H1 (cell line): ENCODE measurements at regions not wholly inside any gene's neighbourhood (a gene's known extent, or its start where the extent isn't known, plus 50 kb on each side); places are given as distances from the start of the nearest gene placed in this dataset.

Source experiments
- CTCF ChIA-PET: fragments of 300-600 bp; sonication (Branson Sonifier 250); formaldehyde crosslinking; loops from one replicate; lab custom pipeline; 2021; ENCODE audit not compliant: partially characterized antibody; lab: Charles Lee
- POLR2A ChIA-PET: fragments of 300-600 bp; sonication (Branson Sonifier 250); formaldehyde crosslinking; loops from one replicate; lab custom pipeline; 2021; ENCODE audit warnings: inconsistent platforms; ENCODE audit not compliant: partially characterized antibody; lab: Charles Lee
- DNase-seq, 2 experiments: peaks; one replicate each; pipeline versions ENCODE4 v3.0.0 to v3.0.0-alpha.2; 2010 to 2022; ENCODE audit warnings: low spot score in 2 of 2, low read depth in 1 of 2, mixed read lengths in 1 of 2
- FAIRE-seq: peaks from 2 replicates; lab custom pipeline; 2011; peaks lifted over from hg19 to GRCh38; lab: Jason Lieb, UNC
- H2AFZ ChIP-seq: 2 replicates; pipeline ENCODE4 v1.8.1; 2012; ENCODE audit warnings: low read length, inconsistent platforms
- H2AK5ac ChIP-seq: 2 replicates; pipeline ENCODE4 v1.6.1; 2013; ENCODE audit warnings: low read depth, low read length
- H2BK120ac ChIP-seq: replicated peaks from 2 replicates; pipeline ENCODE3; 2013; ENCODE audit warnings: low read depth, low read length, inconsistent platforms
- H2BK12ac ChIP-seq: 2 replicates; pipeline ENCODE4 v1.6.1; 2013; ENCODE audit warnings: low read depth, low read length
- H2BK15ac ChIP-seq: 2 replicates; pipeline ENCODE4 v1.6.1; 2013; ENCODE audit warnings: low read length
- H2BK20ac ChIP-seq: 2 replicates; pipeline ENCODE4 v1.6.1; 2013; ENCODE audit warnings: low read length
- H2BK5ac ChIP-seq: 2 replicates; pipeline ENCODE4 v1.6.1; 2013; ENCODE audit warnings: low read depth, low read length
- H3K14ac ChIP-seq: 2 replicates; pipeline ENCODE4 v1.6.1; 2013; ENCODE audit warnings: inconsistent platforms; ENCODE audit not compliant: insufficient read length
- H3K18ac ChIP-seq: 2 replicates; pipeline ENCODE4 v1.6.1; 2013; ENCODE audit warnings: low read length; ENCODE audit errors: extremely low read depth
- H3K23ac ChIP-seq: 2 replicates; pipeline ENCODE4 v1.6.1; 2013; ENCODE audit warnings: inconsistent platforms; ENCODE audit not compliant: insufficient read length
- H3K23me2 ChIP-seq: 2 replicates; pipeline ENCODE4 v1.6.1; 2013; ENCODE audit warnings: low read depth, low read length
- H3K27ac ChIP-seq: 2 replicates; pipeline ENCODE4 v1.6.1; 2011; ENCODE audit warnings: low read depth, low read length, inconsistent platforms
- H3K27me3 ChIP-seq, 4 experiments: replicated peaks in 1 of 4; 1 replicate in 1 of 4; 2 replicates in 3 of 4; pipeline versions ENCODE4 v1.6.1 to v1.8.1; 2011 to 2013; ENCODE audit warnings: low read length in 3 of 4, mild to moderate bottlenecking in 3 of 4, inconsistent platforms in 2 of 4, mixed read lengths in 2 of 4, moderate library complexity in 1 of 4; ENCODE audit not compliant: control insufficient read depth in 3 of 4, insufficient read depth in 3 of 4; ENCODE audit errors: extremely low read depth in 1 of 4
- H3K36me3 ChIP-seq, 4 experiments: 2 replicates each; pipeline versions ENCODE4 v1.6.1 to v1.8.1; 2011 to 2013; ENCODE audit warnings: mild to moderate bottlenecking in 4 of 4, low read length in 3 of 4, moderate library complexity in 2 of 4, control low read depth in 1 of 4, inconsistent platforms in 1 of 4; ENCODE audit not compliant: insufficient read depth in 4 of 4, control insufficient read depth in 2 of 4
- H3K4ac ChIP-seq: replicated peaks from 2 replicates; pipeline ENCODE3; 2013; ENCODE audit warnings: low read length, low read depth, mixed read lengths, inconsistent platforms; ENCODE audit not compliant: insufficient read length
- H3K4me1 ChIP-seq, 4 experiments: replicated peaks in 1 of 4; 1 replicate in 1 of 4; 2 replicates in 3 of 4; pipeline versions ENCODE4 v1.6.1 to v1.8.1; 2011 to 2013; ENCODE audit warnings: low read length in 3 of 4, inconsistent platforms in 2 of 4, mixed read lengths in 1 of 4; ENCODE audit not compliant: insufficient read depth in 4 of 4, control insufficient read depth in 3 of 4
- H3K4me2 ChIP-seq, 2 experiments: 2 replicates each; pipeline versions ENCODE4 v1.6.1 to v1.8.1; 2011 to 2013; ENCODE audit warnings: low read depth in 2 of 2, low read length in 2 of 2, control low read depth in 1 of 2, inconsistent platforms in 1 of 2, mild to moderate bottlenecking in 1 of 2; ENCODE audit not compliant: insufficient read depth in 1 of 2
- H3K4me3 ChIP-seq, 4 experiments: fragments of 200-600, 300-600 bp in 1 of 4; sonication (generic), shearing (Covaris generic), sonication (Bioruptor Twin) in 1 of 4; 2 replicates each; pipeline versions ENCODE4 v1.5.1 to v1.8.1; 2011 to 2016; ENCODE audit warnings: low read length in 4 of 4, low read depth in 3 of 4, control low read depth in 2 of 4, inconsistent platforms in 2 of 4, mild to moderate bottlenecking in 2 of 4, mixed read lengths in 1 of 4, moderate library complexity in 1 of 4; ENCODE audit not compliant: insufficient read depth in 2 of 4; ENCODE audit errors: extremely low read depth in 1 of 4
- H3K56ac ChIP-seq: replicated peaks from 2 replicates; pipeline ENCODE3; 2013; ENCODE audit warnings: low read depth, mild to moderate bottlenecking, mixed read lengths, low read length, inconsistent platforms; ENCODE audit not compliant: insufficient read length
- H3K79me1 ChIP-seq: 2 replicates; pipeline ENCODE4 v1.6.1; 2013; ENCODE audit warnings: low read depth, low read length, control low read depth
- H3K79me2 ChIP-seq, 2 experiments: 2 replicates each; pipeline versions ENCODE4 v1.6.1 to v1.8.1; 2012 to 2013; ENCODE audit warnings: low read length in 2 of 2, mild to moderate bottlenecking in 2 of 2, inconsistent platforms in 1 of 2; ENCODE audit not compliant: insufficient read depth in 2 of 2, control insufficient read depth in 1 of 2
- H3K9ac ChIP-seq, 4 experiments: replicated peaks in 1 of 4; 1 replicate in 1 of 4; 2 replicates in 3 of 4; pipeline versions ENCODE4 v1.6.1 to v1.8.1; 2011 to 2013; ENCODE audit warnings: low read depth in 3 of 4, low read length in 3 of 4, control low read depth in 2 of 4, mild to moderate bottlenecking in 2 of 4, moderate library complexity in 2 of 4, inconsistent platforms in 1 of 4; ENCODE audit errors: extremely low read depth in 1 of 4
- H3K9me3 ChIP-seq, 2 experiments: 2 replicates each; pipeline versions ENCODE4 v1.6.1 to v1.8.1; 2012 to 2013; ENCODE audit warnings: mild to moderate bottlenecking in 2 of 2, moderate library complexity in 2 of 2, control low read depth in 1 of 2, inconsistent platforms in 1 of 2, low read depth in 1 of 2, low read length in 1 of 2, mixed read lengths in 1 of 2; ENCODE audit not compliant: insufficient read depth in 2 of 2
- H4K20me1 ChIP-seq, 2 experiments: replicated peaks in 1 of 2; 2 replicates each; pipeline versions ENCODE3 to v1.8.1; 2011 to 2013; ENCODE audit warnings: inconsistent platforms in 2 of 2, low read length in 2 of 2, mild to moderate bottlenecking in 1 of 2; ENCODE audit not compliant: insufficient read depth in 2 of 2, control insufficient read depth in 1 of 2
- H4K5ac ChIP-seq: 2 replicates; pipeline ENCODE4 v1.6.1; 2013; ENCODE audit warnings: low read length, low read depth, mixed read lengths, inconsistent platforms; ENCODE audit not compliant: insufficient read length
- H4K8ac ChIP-seq: 2 replicates; pipeline ENCODE4 v1.8.0; 2013; ENCODE audit warnings: mild to moderate bottlenecking, moderate library complexity, low read length, inconsistent platforms; ENCODE audit not compliant: insufficient read depth; ENCODE audit errors: extremely low read depth
- H4K91ac ChIP-seq: replicated peaks from 2 replicates; pipeline ENCODE3; 2013; ENCODE audit warnings: low read length, mixed read lengths, inconsistent platforms; ENCODE audit not compliant: insufficient read length
- BCL11A ChIP-seq, 2 experiments: IDR thresholded peaks; one replicate each; pipeline ENCODE4 v1.6.1; 2011; ENCODE audit warnings: low read depth in 2 of 2, low read length in 2 of 2, mild to moderate bottlenecking in 2 of 2
- BRCA1 ChIP-seq: IDR thresholded peaks from 2 replicates; pipeline ENCODE4 v1.6.1; 2012; ENCODE audit warnings: low read depth, low read length, improper control_type of control experiment
- CBX8 ChIP-seq: fragments of 300-800, 300-1000 bp; sonication (generic); IDR thresholded peaks from 2 replicates; pipeline ENCODE4 v1.7.1; 2016; ENCODE audit warnings: low read depth, low read length, borderline replicate concordance
- EP300 ChIP-seq, 2 experiments: IDR thresholded peaks; 1 replicate in 1 of 2; 2 replicates in 1 of 2; pipeline ENCODE4 v1.6.1; 2011 to 2012; ENCODE audit warnings: low read depth in 2 of 2, low read length in 2 of 2, mild to moderate bottlenecking in 2 of 2, borderline replicate concordance in 1 of 2, inconsistent platforms in 1 of 2, moderate library complexity in 1 of 2
- GABPA ChIP-seq: IDR thresholded peaks from 2 replicates; pipeline ENCODE4 v1.6.1; 2011; ENCODE audit warnings: mild to moderate bottlenecking, low read length, moderate library complexity, borderline replicate concordance; ENCODE audit not compliant: insufficient read depth
- HDAC2 ChIP-seq, 2 experiments: fragments of 300-600 bp in 1 of 2; sonication (generic) in 1 of 2; IDR thresholded peaks; 2 replicates each; pipeline ENCODE4 v1.6.1; 2011 to 2012; ENCODE audit warnings: low read depth in 2 of 2, low read length in 2 of 2, mild to moderate bottlenecking in 2 of 2, moderate library complexity in 2 of 2, borderline replicate concordance in 1 of 2, inconsistent platforms in 1 of 2
- JUND ChIP-seq: IDR thresholded peaks from 2 replicates; pipeline ENCODE4 v1.6.1; 2011; ENCODE audit warnings: mild to moderate bottlenecking, improper control_type of control experiment, low read length
- KDM1A ChIP-seq: fragments of 200-600, 300-600 bp; sonication (generic); IDR thresholded peaks from 2 replicates; pipeline ENCODE4 v1.7.1; 2016; ENCODE audit warnings: mild to moderate bottlenecking, low read length, borderline replicate concordance
- NANOG ChIP-seq: IDR thresholded peaks from 2 replicates; pipeline ENCODE4 v1.6.1; 2011; ENCODE audit warnings: low read length, low read depth, mild to moderate bottlenecking, inconsistent platforms; ENCODE audit not compliant: insufficient read depth, poor library complexity, severe bottlenecking
- POLR2A ChIP-seq, 2 experiments: IDR thresholded peaks; 1 replicate in 1 of 2; 2 replicates in 1 of 2; pipeline ENCODE4 v1.6.1; 2011; ENCODE audit warnings: low read depth in 2 of 2, low read length in 2 of 2, mild to moderate bottlenecking in 2 of 2; ENCODE audit errors: control extremely low read depth in 1 of 2
- RXRA ChIP-seq: IDR thresholded peaks from 2 replicates; pipeline ENCODE4 v1.6.1; 2011; ENCODE audit warnings: low read depth, mild to moderate bottlenecking, low read length, moderate library complexity; ENCODE audit not compliant: insufficient read depth
- SIX5 ChIP-seq: IDR thresholded peaks from 2 replicates; pipeline ENCODE4 v1.6.1; 2011; ENCODE audit warnings: mild to moderate bottlenecking, low read depth, low read length
- SUZ12 ChIP-seq: fragments of 200-600 bp; sonication (generic); IDR thresholded peaks from 2 replicates; pipeline ENCODE4 v1.6.1; 2012; ENCODE audit warnings: mild to moderate bottlenecking, inconsistent platforms, low read length, moderate library complexity, mixed read lengths
- TAF1 ChIP-seq: IDR thresholded peaks from 2 replicates; pipeline ENCODE4 v1.6.1; 2011; ENCODE audit warnings: mild to moderate bottlenecking, low read depth, low read length
- TEAD4 ChIP-seq: IDR thresholded peaks from 2 replicates; pipeline ENCODE4 v1.6.1; 2012; ENCODE audit warnings: low read depth, low read length, inconsistent platforms, mixed read lengths
- WGBS, 2 experiments: shearing (Covaris generic) in 1 of 2; methylation state at CpG; one replicate each; pipeline versions ENCODE4 v1.1.6 to v1.1.7; 2013 to 2015; ENCODE audit warnings: low lambda C conversion rate in 2 of 2, mixed read lengths in 2 of 2, inconsistent platforms in 1 of 2, low coverage in 1 of 2, missing lambda C conversion rate in 1 of 2; ENCODE audit not compliant: insufficient replicate concordance in 2 of 2, insufficient coverage in 1 of 2, insufficient read length in 1 of 2; ENCODE audit errors: extremely low coverage in 1 of 2, missing lambda C conversion rate in 1 of 2; 5-methylcytosine and 5-hydroxymethylcytosine counted together

- Histone ChIP-seq H2BK120ac (no peak overlapping the region), H2AK5ac (no peak overlapping the region), H3K27ac (no peak overlapping the region), H2BK5ac (no peak overlapping the region), H4K91ac (no peak overlapping the region), H3K4ac (no peak overlapping the region), H3K9me3 (no peaks in the 10 kb centered on the region), H2AFZ (no peak overlapping the region), H3K27me3 (0 out of 7 replicates have a peak, but pooled peaks cover 0 to 2% (median 0%) of the 10 kb centered on the region in 4 experiments), H3K18ac (no peak overlapping the region), H3K23ac (no peak overlapping the region), H3K4me3 (no peak overlapping the region), H4K8ac (no peak overlapping the region), H4K5ac (no peak overlapping the region), H3K79me2 (no peaks in the 10 kb centered on the region), H3K23me2 (no peaks in the 10 kb centered on the region; the same call in 1 of the 2 replicates), H3K4me2 (no peak overlapping the region), H3K14ac (no peak overlapping the region), H2BK20ac (no peak overlapping the region), H3K36me3 (no peaks in the 10 kb centered on the region), H2BK12ac (no peak overlapping the region), H3K79me1 (no peaks in the 10 kb centered on the region), H2BK15ac (no peak overlapping the region), H3K9ac (no peak overlapping the region), H3K4me1 (no peaks in the 10 kb centered on the region), H3K56ac (no peak overlapping the region), H4K20me1 (no peaks in the 10 kb centered on the region)
- ChIA-PET CTCF (interaction anchor here (1.3 kb wide), 1 partner anchor 50 kb away, joined by 3 read pairs; no protein-coding TSS in a partner anchor), POLR2A (interaction anchor here (0.6 to 0.7 kb wide), 2 partner anchors 17 to 795 kb away, joined by 3 to 4 read pairs; no protein-coding TSS in a partner anchor)
- WGBS, 2 experiments: 66% methylated on average over 3 of the region's 3 CpGs; no CpG with 5 or more reads in 1 of the 2 experiments
- FAIRE-seq: no peak
- DNase-seq: no peak
- no peak for TF ChIP-seq POLR2A (IDR thresholded peaks at IDR 0.05; ENCODE audit: control extremely low read depth in 1 of 2, low read depth in 2 of 2, low read length in 2 of 2)
- TF ChIP-seq KDM1A: no peak
- TF ChIP-seq HDAC2 (IDR thresholded peaks at IDR 0.05; ENCODE audit: borderline replicate concordance in 1 of 2, low read depth in 2 of 2, low read length in 2 of 2): no peak
- no peak for TF ChIP-seq EP300 (IDR thresholded peaks at IDR 0.05; ENCODE audit: borderline replicate concordance in 1 of 2, low read depth in 2 of 2, low read length in 2 of 2)
- no peak for TF ChIP-seq RXRA
- no peak for TF ChIP-seq SIX5
- no peak for TF ChIP-seq CBX8
- TF ChIP-seq BCL11A (IDR thresholded peaks at IDR 0.05; ENCODE audit: low read depth in 2 of 2, low read length in 2 of 2): no peak
- TF ChIP-seq BRCA1: no peak
- TF ChIP-seq GABPA: no peak
- TF ChIP-seq TAF1: no peak
- TF ChIP-seq TEAD4: no peak
- no peak for TF ChIP-seq NANOG
- TF ChIP-seq JUND: no peak
- no peak for TF ChIP-seq SUZ12
Observed at GRCh38 chr12:108043286-108043685, 85.8 kb upstream of the WSCD2 start.
